ENCODE measurements at regions not wholly inside any gene's neighbourhood (a gene's known extent, or its start where the extent isn't known, plus 50 kb on each side); places are given as distances from the start of the nearest gene placed in this dataset.

DNA sequence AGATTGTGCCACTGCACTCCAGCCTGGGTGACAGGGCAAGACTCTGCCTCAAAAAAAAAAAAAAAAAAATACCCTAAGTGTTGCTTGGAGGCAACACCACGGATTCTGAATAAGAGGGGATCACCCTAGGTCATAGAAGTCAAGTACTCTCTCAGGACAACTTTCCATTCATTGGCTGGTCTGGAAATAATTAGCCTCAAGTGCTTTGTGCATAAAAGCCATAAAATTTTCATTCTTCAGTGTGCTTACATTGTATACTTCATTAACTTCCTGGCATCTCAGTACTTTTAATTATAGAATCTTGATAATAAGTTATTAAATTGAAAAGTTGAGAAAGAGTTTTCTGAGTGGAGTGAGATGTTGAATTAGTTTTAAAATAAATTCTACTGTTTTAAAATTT, 876.1 kb upstream of the FAM98A start:
- no peak for DNase-seq (ENCODE audit: low read depth in 2 of 2)

DNA sequence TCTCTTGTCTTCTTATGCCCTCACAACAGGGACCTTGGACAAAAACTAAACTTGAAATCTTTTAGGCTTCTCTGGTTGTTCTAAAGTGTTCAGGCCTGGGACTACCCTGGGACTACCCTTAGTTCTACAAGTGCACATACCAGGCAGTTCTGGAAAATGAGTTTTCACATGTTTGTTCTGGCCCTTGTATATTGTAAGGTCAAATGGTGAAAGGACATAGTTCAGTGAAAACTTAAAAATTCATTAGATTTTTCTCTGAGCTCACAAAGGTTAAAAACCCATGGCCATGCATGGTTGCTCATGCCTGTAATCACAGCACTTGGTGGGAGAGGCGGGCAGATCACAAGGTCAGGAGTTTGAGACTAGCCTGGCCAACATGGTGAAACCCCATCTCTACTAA, 875.5 kb upstream of the FAM98A start:
- no peak for DNase-seq (ENCODE audit: low read depth in 2 of 2)

GRCh38 chr2:34447097-34447496, 848.0 kb upstream of the FAM98A start:
- no peak for DNase-seq (ENCODE audit: low read depth in 2 of 2)

- no peak for DNase-seq (ENCODE audit: low read depth in 2 of 2)
These were observed 824.2 kb upstream of the FAM98A start for GRCh38 chr2:34423301-34423700.

- DNase-seq (ENCODE audit: low read depth in 2 of 2) = no peak
These were observed 820.8 kb upstream of the FAM98A start for GRCh38 chr2:34419856-34420255.

DNA sequence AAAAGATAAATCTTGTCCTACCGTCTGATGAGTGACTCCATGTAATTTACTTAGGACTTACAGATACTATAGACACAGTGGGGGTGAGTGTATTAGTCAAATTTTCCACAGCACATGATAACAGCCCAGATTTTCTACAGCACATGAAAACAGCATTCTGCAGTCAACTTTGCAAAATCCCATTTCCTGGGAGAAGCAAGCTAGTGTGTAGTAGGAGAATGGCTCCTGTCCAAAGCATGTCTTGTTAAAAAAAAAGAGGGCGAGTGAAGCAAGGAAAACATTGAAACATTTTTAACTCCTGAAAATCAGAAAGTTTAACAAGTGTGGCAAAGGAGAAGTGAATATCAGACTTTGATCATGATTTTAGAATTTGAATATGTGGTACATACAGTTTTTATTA, 817.8 kb upstream of the FAM98A start:
- no peak for DNase-seq (ENCODE audit: low read depth in 2 of 2)

DNA sequence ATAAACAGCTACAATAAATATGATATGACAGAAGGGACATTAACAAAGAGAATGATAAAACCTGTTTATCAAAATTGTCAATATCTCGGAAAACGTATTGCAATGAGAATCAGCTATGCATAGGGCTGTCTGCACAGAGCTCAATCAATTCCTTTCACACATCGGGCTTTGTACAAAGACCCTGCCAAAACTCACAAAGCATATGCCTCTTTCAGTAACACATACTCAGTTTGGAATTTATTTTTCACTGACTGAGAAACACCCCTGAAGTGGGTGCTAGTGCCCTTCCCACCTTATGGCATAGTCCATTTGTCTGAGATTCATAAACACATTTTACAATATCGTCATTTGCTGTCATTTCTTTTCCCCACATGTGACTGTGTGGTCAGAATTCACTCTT, 815.8 kb upstream of the FAM98A start:
- DNase-seq (ENCODE audit: low read depth in 2 of 2) = no peak

GRCh38 chr2:34408100-34408499, 809.0 kb upstream of the FAM98A start:
- DNase-seq (ENCODE audit: low read depth in 2 of 2) = no peak

DNA sequence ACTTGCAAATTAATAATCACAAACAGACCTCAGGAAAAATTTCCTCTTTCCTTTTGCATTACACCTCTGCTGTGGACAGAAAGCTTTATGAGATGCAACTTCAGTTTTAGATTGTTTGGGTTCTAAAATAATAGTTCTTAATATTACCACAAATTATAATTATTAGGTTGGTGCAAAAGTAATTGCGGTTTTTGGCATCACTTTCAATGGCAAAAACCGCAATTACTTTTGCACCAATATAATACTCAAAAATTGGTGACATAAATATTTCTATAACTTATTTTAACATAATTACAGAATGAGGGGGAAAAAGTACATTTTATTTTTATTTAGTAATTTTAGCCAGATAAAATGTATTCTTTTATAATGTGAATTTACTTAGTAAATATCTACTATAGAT, 804.4 kb upstream of the FAM98A start:
- DNase-seq (ENCODE audit: low read depth in 2 of 2) = no peak

DNA sequence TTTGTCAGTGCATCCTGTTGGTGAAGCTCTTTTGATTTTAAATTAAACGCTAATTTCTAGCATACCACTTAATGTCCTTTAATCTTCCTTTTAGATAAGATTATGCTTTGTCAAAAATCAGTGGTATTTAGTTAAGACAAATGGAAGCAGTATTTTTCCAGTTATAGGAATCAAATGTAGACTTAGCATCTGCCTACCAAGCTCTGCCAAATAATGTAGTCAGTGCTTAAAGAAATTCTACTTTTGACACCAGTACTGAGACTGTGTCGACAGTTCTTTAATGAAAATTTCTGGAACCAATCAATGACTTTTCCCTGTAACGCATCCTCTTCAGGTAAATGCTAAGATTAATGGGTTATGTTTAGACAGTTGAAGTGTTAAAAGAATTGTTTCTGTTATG, 803.3 kb upstream of the FAM98A start:
- DNase-seq (ENCODE audit: low read depth in 2 of 2) = no peak

DNA sequence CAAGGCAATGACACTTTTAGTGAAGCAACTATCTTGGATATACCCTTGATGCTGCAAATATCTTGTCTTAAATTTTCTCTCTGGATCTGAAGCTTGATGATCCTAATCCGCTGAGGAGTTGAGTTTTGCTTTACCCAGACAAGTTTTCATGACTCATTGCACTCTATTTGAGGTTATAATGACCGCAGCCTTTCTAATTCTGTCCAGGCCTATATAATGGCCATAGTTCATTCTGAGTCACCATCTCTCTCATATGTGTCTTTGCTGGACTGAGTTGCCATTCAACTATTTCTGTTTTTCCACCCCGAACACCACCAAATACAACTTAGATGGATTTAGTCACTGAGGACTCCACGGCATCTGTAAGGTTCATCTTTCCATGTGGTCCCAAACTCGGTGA, 802.1 kb upstream of the FAM98A start:
- DNase-seq (ENCODE audit: low read depth in 2 of 2) = no peak

GRCh38 chr2:34388446-34388845, 789.3 kb upstream of the FAM98A start:
- no peak for DNase-seq (ENCODE audit: low read depth in 2 of 2)

DNA sequence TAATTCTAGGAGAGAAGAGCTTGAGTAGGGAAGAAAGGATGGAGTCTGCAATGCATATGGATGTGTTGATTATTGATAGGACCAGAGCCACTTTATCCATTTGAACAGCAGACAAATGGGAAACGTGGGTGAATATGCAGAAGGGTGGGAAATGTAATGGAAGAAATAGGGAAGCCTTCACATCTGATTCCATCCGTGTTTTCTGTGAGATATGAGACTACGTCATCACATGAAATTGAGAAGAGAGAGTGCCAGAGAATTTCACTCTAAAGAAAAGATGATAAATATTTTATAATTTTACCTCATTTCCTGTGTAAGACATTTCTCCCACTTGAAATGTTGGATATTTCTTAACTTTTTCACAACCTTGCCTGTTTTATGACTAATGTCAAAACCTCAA, 788.4 kb upstream of the FAM98A start:
- no peak for DNase-seq (ENCODE audit: low read depth in 2 of 2)

DNA sequence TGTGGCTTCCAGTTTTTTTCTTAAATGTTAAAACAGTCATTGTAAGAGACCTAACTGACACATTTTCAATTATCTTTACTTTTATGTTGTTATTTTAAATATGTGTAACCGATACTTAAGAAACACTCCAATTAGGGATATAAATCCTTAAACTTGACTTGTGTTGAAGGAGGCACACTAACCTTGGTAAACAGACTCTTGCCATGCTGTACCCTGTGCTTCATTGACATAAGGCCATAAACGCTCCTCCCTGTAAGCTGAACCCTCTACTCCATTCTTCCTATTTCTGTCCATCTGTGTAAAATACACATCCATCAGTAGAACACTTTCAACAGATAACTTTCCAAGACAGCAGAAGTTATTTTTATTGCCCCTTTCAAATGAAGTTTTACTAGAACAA, 780.5 kb upstream of the FAM98A start:
- DNase-seq (ENCODE audit: low read depth in 2 of 2) = no peak

DNA sequence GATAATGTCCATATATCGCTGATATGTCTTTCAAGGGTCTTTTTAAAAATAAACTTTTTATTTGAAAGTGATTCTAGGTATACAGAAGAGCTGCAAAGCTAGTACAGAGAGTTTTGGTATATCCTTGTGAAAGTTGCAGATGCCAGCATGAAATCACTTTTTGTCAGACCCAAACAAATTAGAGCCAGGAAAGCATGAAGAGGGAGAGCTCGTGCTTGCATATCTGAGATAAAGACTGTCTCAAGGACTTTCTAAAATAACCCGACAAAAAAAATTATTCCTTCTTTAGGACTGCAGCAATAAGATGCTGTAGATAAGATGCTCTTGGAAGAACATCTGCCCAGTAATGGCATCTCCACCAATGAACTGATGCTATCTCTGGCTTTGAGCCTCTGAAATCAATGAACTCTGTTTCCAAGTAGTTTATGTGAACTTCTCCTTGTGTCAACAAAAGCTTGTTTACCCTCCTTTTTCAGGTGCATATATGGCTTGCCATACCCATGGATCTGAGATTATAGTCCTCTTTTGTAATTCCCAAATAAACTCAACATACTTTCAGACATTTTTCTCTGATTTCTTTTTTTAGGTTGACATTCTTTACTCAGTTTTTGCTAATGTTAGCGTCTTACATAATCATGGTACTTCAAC, 774.6 kb upstream of the FAM98A start:
- no peak for DNase-seq (ENCODE audit: low read depth in 2 of 2)

- DNase-seq (ENCODE audit: low read depth in 2 of 2) = no peak
These were observed 773.9 kb upstream of the FAM98A start for GRCh38 chr2:34372967-34373366.

GRCh38 chr2:34371711-34372110, 772.6 kb upstream of the FAM98A start:
- DNase-seq (ENCODE audit: low read depth in 2 of 2) = no peak

GRCh38 chr2:34368304-34368703, 769.2 kb upstream of the FAM98A start:
- no peak for DNase-seq (ENCODE audit: low read depth in 2 of 2)

DNA sequence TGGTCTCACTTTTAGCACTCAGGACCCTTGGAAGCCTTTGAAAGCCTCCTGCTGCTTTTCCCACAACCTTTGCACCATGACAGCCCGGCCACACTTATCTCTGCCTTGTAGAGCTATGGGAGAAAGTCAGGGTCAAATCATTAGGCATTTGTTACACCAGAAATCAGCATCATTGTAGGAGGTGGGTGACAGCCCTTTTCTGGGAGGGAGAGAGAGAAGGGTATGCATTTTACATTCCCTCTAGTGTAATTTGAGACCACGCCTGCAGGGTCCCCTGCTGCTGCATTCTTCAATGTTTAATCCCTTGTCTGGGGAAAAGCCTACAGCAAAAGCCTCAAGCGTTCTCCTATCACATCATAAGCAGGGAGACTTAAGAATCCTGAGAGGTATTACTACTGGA, 766.8 kb upstream of the FAM98A start:
- no peak for DNase-seq (ENCODE audit: low read depth in 2 of 2)

- no peak for DNase-seq (ENCODE audit: low read depth in 2 of 2)
These were observed 766.4 kb upstream of the FAM98A start for GRCh38 chr2:34365512-34365911.

DNA sequence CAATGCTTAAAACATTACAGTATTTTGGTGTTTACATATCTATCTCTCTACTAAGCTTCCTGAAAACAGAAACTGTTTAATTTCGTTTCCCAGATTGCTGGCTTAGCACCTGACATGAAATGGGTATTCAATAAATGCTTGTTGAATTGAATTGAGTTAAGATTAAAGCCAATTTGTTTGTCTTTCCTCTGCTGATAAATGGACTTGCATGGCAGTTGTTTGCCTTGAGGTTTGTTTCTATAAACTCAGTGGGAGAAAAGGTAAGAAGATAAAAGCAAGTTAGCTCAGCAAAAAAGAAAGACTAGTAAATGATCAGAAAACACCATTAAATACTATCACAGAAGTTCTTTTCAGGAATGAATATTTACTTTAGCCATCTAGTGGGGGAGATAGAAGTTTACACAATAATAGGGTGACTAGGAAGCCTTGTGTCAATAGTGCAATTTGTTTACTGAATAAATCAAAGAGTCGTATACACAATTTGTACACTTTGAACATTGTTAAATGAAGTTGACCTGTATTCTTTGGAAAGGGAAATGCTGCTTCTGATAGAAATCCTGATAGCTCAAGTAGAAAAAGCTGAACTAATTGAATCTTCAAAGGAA, 754.5 kb upstream of the FAM98A start:
- no peak for DNase-seq (ENCODE audit: low read depth in 2 of 2)

GRCh38 chr2:34349527-34349926, 750.4 kb upstream of the FAM98A start:
- no peak for DNase-seq (ENCODE audit: low read depth in 2 of 2)

- DNase-seq (ENCODE audit: low read depth in 2 of 2) = no peak
These were observed 745.9 kb upstream of the FAM98A start for GRCh38 chr2:34345030-34345429.

DNA sequence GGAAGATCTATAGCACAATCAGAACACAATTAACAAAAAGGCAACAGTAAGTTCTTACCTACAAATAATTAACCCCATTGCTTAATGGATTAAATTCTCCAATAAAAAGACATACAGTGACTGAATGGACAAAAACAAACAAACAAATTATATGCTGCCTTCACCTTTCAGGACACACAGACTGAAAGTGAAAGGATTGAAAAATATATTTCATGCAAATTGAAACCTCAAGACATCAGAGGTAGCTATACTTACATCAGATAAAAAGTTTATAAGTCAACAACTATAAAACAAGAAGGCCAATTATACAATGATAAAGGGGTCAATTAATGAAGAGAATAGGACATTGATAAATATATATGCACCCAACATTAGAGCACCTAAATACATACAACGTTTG, 741.2 kb upstream of the FAM98A start:
- DNase-seq (ENCODE audit: low read depth in 2 of 2) = no peak

Measured in lung microvascular endothelial cell (primary cell).